ENCODE measurements at regions not wholly inside any gene's neighbourhood (a gene's known extent, or its start where the extent isn't known, plus 50 kb on each side); places are given as distances from the start of the nearest gene placed in this dataset.

DNA sequence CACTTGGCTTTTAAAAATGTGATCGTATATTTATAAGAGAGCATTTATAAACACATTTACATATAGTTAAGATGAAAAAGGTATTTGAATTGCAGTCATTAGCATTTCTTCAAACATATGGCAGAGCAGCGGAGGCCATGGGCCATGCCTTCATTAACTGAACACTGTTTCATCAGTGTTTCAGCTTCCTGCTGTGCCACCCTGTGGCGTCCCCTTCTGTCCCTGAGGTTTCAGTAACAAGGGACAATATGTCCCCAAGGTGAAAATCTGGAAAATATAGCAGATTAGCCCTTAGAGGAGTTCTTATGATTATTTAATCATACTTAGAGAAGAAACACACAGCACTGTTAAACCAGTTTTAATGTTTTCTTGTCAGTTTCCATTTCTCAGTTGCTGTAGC, 577.8 kb downstream of the ETV1 start:
- Histone ChIP-seq H3K4me3 (ENCODE audit: insufficient read depth, low read depth, low read length) (no peak overlapping the region), H3K27me3 (ENCODE audit: control insufficient read depth, insufficient read depth, low read length) (no peaks in the 10 kb centered on the region), H3K36me3 (replicated peaks; ENCODE audit: control insufficient read depth, insufficient read depth, low read length) (no peaks in the 10 kb centered on the region)
- no peak for DNase-seq

DNA sequence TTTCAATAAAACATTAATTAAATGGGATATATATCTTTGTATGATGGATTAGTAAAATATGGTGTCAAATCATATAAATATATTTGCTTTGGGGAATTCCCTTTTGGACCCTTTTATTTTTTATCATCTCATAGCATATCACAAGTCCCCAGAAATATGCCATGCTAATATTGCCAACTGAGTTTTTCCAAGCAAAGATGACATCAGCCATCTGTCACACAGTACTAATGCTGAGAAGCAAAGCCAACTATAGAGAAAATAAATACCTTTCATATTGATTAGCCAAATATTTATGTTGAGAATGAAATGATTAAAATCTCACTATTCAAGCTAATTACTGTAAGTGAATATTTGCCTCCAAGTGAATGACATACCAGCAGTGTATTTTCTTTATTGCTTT, 575.3 kb downstream of the ETV1 start:
- H3K27me3 ChIP-seq (ENCODE audit: control insufficient read depth, insufficient read depth, low read length) = no peaks in the 10 kb centered on the region
- no peak for DNase-seq
- H3K4me3 ChIP-seq (ENCODE audit: insufficient read depth, low read depth, low read length) = no peak overlapping the region
- no peaks in the 10 kb centered on the region for H3K36me3 ChIP-seq (replicated peaks; ENCODE audit: control insufficient read depth, insufficient read depth, low read length)

DNA sequence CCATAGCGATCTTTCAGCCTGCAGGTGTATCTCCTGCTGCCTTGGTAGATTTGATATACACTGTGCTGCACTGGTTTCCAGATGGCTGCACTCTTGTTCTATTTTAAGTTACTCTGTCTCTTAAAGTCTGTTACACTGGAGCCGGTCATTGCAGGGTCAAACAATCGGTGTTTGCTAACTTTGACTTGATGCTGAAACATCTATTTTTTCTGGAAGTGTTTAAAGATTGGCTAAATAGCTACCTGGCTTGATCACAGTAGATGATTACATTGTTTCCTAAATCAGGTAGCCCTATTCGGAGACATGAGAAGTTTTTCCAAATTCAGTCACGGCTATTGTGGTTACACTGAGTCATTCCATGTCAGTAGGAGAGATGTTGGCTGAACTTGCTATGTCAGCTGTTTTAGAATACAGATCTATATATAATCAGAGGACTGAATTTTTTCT, 574.8 kb downstream of the ETV1 start:
- DNase-seq = no peak
- Histone ChIP-seq H3K27me3 (ENCODE audit: control insufficient read depth, insufficient read depth, low read length) (no peaks in the 10 kb centered on the region), H3K4me3 (ENCODE audit: insufficient read depth, low read depth, low read length) (no peak overlapping the region), H3K36me3 (replicated peaks; ENCODE audit: control insufficient read depth, insufficient read depth, low read length) (no peaks in the 10 kb centered on the region)

DNA sequence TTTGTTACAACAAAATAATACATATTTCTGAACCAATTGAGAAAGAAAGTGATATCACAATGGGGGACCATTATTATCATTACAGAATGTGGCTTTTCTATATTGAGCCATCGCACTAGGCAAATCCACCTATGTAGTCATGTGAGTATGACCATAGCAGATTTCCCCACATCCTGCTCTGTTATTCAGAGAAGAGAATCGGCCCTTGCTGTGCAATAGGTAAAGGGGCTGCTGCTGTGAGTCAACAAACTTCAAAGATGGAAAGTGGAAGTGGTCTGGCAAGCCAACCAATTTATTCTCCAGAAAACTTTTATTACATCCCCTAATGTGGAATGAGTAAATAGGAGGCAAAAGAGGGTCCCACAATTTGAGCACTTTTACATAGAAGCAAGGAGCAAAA, 573.4 kb downstream of the ETV1 start:
- no peak for DNase-seq
- H3K4me3 ChIP-seq (ENCODE audit: insufficient read depth, low read depth, low read length) = no peak overlapping the region
- no peaks in the 10 kb centered on the region for H3K27me3 ChIP-seq (ENCODE audit: control insufficient read depth, insufficient read depth, low read length)
- no peaks in the 10 kb centered on the region for H3K36me3 ChIP-seq (replicated peaks; ENCODE audit: control insufficient read depth, insufficient read depth, low read length)

DNA sequence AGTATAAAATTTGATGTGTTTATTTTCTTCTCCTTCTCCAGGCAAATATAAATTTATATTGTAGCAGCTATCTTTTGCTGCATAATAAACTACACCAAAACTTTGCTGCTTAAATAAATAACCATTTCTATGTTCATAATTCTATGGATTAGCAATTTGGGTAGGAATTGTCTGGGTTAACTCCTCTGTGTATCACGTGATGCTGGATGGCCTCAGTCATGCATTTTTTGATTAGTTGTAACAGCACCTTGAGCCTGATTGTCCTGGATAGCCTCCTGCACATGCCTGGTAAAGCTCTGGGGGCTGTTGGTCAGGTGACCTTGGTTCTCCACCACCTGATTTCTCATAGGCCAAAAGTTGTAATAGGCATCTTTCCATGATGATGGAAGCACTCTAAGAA, 572.9 kb downstream of the ETV1 start:
- DNase-seq = no peak
- no peak overlapping the region for H3K4me3 ChIP-seq (ENCODE audit: insufficient read depth, low read depth, low read length)
- no peaks in the 10 kb centered on the region for H3K27me3 ChIP-seq (ENCODE audit: control insufficient read depth, insufficient read depth, low read length)
- no peaks in the 10 kb centered on the region for H3K36me3 ChIP-seq (replicated peaks; ENCODE audit: control insufficient read depth, insufficient read depth, low read length)

DNA sequence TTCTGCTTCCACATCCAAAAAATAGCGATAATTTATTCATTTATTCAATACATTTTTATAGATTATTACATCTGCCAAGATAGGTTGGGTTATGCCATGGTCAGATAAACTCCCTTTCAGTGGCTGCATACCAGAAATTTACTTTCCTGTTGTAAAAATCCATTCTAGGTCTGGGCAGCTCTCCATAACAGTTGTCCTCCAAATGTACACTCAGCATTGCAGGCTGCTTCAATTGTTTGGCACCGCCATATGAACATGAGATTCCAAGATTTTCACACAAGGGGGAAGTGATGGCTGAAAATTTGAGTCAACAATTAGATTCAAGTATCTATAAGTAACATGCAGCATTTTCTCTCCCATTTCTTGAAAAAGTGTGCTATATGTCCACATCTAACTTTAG, 568.7 kb downstream of the ETV1 start:
- DNase-seq = no peak
- no peaks in the 10 kb centered on the region for H3K27me3 ChIP-seq (ENCODE audit: control insufficient read depth, insufficient read depth, low read length)

DNA sequence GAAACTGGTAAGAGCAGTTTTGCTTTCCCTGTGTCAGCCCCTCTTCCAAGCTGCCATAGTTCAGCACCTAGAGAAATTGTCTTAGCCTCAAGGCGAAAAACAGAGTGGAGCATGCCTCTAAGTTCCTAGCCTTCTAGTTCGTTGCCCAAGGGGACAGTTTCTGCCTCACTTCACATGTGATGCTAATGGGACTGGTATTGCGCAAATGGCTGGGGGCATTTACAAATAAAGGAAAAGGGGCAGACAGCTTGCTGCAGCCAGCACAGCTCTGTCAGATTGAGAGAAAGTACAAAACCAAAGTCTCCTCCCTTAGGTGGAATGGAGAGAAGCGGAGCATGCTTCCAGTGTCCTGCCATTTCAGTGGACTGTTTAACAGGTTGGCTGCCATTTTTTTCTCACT, 567.7 kb downstream of the ETV1 start:
- Histone ChIP-seq H3K36me3 (replicated peaks; ENCODE audit: control insufficient read depth, insufficient read depth, low read length) (no peaks in the 10 kb centered on the region), H3K4me3 (ENCODE audit: insufficient read depth, low read depth, low read length) (no peak overlapping the region), H3K27me3 (ENCODE audit: control insufficient read depth, insufficient read depth, low read length) (no peaks in the 10 kb centered on the region)
- DNase-seq = no peak

More for the DNA sequence above, 568.7 kb downstream of the ETV1 start:
- Histone ChIP-seq H3K36me3 (replicated peaks; ENCODE audit: control insufficient read depth, insufficient read depth, low read length) (no peaks in the 10 kb centered on the region), H3K4me3 (ENCODE audit: insufficient read depth, low read depth, low read length) (no peak overlapping the region)

DNA sequence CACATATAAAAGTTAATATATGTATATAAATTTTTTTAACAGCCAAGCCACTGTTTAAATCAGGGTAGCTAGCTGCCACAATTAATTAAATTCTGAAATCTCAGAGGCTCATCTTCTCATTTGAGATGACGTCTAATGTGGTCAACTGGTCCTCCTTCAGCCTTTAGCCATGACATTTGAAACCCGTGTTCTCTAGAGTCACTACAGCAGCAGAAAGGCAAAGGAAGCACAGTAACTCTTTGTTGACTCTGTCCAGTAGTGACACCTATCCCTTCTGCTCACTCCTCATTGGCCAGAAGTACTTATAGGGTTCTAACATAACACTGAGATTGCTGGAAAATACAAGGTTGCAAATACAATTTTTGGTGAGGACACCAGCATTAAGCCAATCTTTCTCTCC, 555.5 kb downstream of the ETV1 start:
- H3K27me3 ChIP-seq (ENCODE audit: control insufficient read depth, insufficient read depth, low read length) = no peaks in the 10 kb centered on the region
- H3K36me3 ChIP-seq (replicated peaks; ENCODE audit: control insufficient read depth, insufficient read depth, low read length) = no peaks in the 10 kb centered on the region
- DNase-seq = no peak
- H3K4me3 ChIP-seq (ENCODE audit: insufficient read depth, low read depth, low read length) = no peak overlapping the region

DNA sequence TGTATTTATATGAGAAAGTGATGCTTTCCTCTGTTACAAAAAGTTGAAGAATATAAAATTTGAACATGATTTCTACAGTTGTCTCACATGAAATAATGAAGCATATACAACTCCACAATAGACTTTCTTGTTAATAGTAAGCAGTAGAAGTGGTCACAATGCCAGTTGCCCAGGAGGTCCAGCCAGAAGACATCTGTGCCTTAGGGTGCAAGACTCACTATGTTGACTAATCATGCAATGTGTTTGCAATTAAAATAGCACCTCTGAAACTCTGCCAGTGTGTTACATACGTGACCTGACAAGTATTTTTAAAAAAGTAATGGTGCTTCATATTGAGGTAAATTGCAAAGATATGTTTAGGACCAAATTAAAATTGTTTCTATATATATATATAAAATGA, 547.2 kb downstream of the ETV1 start:
- no peaks in the 10 kb centered on the region for H3K36me3 ChIP-seq (replicated peaks; ENCODE audit: control insufficient read depth, insufficient read depth, low read length)
- no peak overlapping the region for H3K4me3 ChIP-seq (ENCODE audit: insufficient read depth, low read depth, low read length)
- DNase-seq = no peak
- no peaks in the 10 kb centered on the region for H3K27me3 ChIP-seq (ENCODE audit: control insufficient read depth, insufficient read depth, low read length)

DNA sequence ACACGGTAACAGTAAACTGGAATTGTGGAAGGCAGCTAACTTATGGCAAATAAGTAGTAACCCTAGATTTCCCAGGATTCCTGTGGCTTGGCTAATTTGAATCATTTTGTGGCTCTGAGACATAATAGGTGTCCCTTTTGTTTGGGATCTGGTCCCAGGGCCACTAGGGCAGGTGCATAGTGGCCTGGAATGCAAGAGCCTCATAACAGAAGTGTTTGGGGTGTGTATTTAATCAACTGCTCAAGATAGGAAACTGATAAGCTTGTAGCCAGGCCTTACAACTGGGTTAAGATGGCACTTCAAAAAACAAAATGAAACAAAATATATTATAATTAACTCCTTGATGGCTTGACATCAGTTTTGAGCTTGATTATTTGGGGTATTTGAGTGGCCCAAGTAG, 541.8 kb downstream of the ETV1 start:
- no peaks in the 10 kb centered on the region for H3K36me3 ChIP-seq (replicated peaks; ENCODE audit: control insufficient read depth, insufficient read depth, low read length)
- no peaks in the 10 kb centered on the region for H3K27me3 ChIP-seq (ENCODE audit: control insufficient read depth, insufficient read depth, low read length)
- no peak for DNase-seq
- no peak overlapping the region for H3K4me3 ChIP-seq (ENCODE audit: insufficient read depth, low read depth, low read length)

DNA sequence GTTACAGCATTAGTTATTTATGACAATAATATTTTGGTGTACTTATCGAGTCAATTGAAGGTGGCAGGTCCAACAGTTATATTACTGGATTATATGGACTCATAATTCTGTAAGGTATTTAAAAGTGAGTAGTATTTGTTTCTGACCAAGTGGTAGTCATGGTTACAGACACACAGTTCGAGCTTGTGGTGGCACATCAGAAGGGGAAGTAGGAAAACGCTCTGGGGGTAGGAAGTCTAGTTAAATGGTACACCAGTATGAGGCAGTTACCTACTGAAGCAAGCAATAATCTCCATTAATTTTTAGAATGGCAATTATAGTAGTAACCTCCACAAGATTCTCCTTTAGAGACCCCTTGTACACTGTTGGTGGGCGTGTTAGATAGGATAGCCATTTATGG, 541.2 kb downstream of the ETV1 start:
- Histone ChIP-seq H3K4me3 (ENCODE audit: insufficient read depth, low read depth, low read length) (no peak overlapping the region), H3K27me3 (ENCODE audit: control insufficient read depth, insufficient read depth, low read length) (no peaks in the 10 kb centered on the region), H3K36me3 (replicated peaks; ENCODE audit: control insufficient read depth, insufficient read depth, low read length) (no peaks in the 10 kb centered on the region)
- DNase-seq = no peak

DNA sequence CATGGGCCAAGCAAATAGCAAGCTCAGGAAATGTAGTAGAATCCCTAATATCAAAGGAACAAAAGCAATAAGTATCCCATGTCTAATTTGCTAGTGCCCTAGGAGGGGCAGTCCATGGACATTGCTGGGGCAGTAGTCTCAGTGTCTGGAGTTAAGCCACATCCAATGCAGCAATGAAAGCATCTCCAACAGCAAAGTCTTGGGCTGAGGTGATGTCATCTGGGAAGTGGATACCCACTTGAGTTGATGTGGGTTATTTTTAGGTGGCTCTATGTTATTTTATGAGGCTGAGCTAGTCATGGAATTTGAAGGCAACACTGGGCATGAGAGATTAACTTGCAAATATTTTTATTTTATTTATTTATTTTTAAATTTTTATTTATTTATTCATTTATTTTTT, 540.0 kb downstream of the ETV1 start:
- Histone ChIP-seq H3K4me3 (ENCODE audit: insufficient read depth, low read depth, low read length) (no peak overlapping the region), H3K27me3 (ENCODE audit: control insufficient read depth, insufficient read depth, low read length) (no peaks in the 10 kb centered on the region), H3K36me3 (replicated peaks; ENCODE audit: control insufficient read depth, insufficient read depth, low read length) (no peaks in the 10 kb centered on the region)
- DNase-seq = no peak

DNA sequence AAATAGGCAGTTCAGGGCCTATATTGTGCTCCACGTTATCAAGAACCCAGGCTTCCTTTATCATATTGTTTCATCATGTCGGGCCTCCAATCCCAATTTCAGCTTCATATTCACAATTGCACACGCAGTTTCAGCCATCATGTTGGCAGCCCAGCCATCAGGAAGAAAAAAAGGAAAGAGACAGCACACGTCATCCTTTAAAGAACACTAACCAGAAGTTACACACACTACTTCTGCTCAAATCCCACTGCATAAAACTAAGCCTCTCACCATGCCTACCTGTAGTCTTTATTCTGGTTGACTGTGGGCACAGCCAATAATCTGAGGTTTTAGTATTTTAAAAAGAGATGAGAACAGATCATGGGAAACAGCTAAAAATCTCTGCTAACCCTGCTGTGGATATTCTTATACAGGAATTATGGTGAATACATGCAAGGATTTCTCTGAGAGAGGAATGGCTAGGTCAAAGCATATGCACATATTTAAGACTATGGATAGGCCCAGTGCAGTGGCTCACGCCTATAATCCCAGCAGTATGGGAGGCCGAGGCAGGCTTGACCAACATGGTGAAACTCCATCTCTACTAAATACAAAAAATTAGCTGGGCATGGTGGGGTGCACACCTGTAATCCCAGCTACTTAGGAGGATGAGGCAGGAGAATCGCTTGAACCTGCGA, 534.4 kb downstream of the ETV1 start:
- Histone ChIP-seq H3K4me3 (ENCODE audit: insufficient read depth, low read depth, low read length) (no peak overlapping the region), H3K36me3 (replicated peaks; ENCODE audit: control insufficient read depth, insufficient read depth, low read length) (no peaks in the 10 kb centered on the region), H3K27me3 (ENCODE audit: control insufficient read depth, insufficient read depth, low read length) (no peaks in the 10 kb centered on the region)
- no peak for DNase-seq

DNA sequence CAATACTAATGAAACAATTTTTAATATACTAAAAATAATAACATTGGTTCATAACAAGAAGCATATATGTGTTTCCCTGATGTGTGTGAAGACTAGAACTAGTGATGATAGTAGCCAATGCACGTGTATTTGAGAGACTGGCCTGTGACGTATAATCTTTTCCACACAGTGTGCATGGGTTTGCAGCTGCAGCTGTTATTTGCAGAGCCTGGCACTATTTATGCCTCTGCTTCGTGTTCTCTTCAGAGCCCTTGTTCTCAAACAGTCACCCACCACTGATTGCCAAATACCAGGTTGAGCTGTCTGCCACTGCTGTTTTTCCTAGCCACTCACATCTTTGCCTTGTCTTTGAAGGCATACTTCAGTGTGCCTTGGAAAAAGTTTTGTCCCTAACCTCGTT, 531.7 kb downstream of the ETV1 start:
- Histone ChIP-seq H3K36me3 (replicated peaks; ENCODE audit: control insufficient read depth, insufficient read depth, low read length) (no peaks in the 10 kb centered on the region), H3K4me3 (ENCODE audit: insufficient read depth, low read depth, low read length) (no peak overlapping the region), H3K27me3 (ENCODE audit: control insufficient read depth, insufficient read depth, low read length) (no peaks in the 10 kb centered on the region)
- no peak for DNase-seq

DNA sequence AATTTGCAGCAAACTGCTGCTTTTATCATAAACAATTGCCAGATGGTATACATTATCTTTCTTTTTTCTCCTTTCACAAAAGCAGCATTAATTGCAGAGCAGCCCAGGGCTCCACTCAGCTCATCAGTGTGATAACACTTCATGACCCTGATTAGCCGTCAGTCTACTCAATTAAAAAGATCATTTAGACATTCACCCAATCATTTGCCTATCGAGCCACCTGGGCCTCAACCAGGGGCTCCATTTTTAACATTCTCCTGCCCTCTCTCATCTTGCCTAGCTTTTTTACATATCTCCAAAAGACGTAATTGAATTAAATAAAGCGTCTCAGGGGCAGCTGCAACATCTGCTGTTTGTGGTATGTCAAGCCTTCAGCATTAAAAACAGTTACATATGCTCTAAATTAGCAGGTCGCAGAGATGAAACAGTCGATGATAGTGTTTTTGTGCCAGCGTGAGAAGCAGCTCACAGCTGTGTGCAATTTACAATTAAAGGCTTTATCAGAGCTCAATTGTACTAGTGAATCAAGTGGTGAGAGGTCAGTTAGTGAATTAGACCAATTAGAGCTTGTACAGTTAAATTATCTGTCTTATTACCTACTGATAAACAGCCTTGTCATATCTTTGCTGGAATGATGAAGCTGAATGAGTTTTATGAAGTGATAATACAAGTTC, 522.5 kb downstream of the ETV1 start:
- Histone ChIP-seq H3K4me3 (ENCODE audit: insufficient read depth, low read depth, low read length) (no peak overlapping the region), H3K27me3 (ENCODE audit: control insufficient read depth, insufficient read depth, low read length) (no peaks in the 10 kb centered on the region), H3K36me3 (replicated peaks; ENCODE audit: control insufficient read depth, insufficient read depth, low read length) (no peaks in the 10 kb centered on the region)
- DNase-seq = no peak

Measured in H7 (cell line).